ENCODE measurements at regions not wholly inside any gene's neighbourhood (a gene's known extent, or its start where the extent isn't known, plus 50 kb on each side); places are given as distances from the start of the nearest gene placed in this dataset.

- no peaks in the 10 kb centered on the region for H3K36me3 ChIP-seq
- no peak overlapping the region for H3K27ac ChIP-seq
- 62% methylated on average over 14 of the region's 24 CpGs for WGBS (ENCODE audit: insufficient coverage, low coverage, low lambda C conversion rate, missing lambda C conversion rate)
- intact Hi-C loops (cut with DNase I), result loop anchor here (5.0 kb wide), 1 partner anchor 182 kb away; no protein-coding TSS in a partner anchor
- no peaks in the 10 kb centered on the region for H3K27me3 ChIP-seq
- TF ChIP-seq CTCF (IDR thresholded peaks at IDR 0.05) (no peak), POLR2A (IDR thresholded peaks at IDR 0.05) (no peak)
- no peak overlapping the region for H3K4me3 ChIP-seq
- H3K9me3 ChIP-seq, result no peaks in the 10 kb centered on the region
- peak in 1 of 3 donors; percentile 39 for DNase-seq
- no peak for ATAC-seq
- no peaks in the 10 kb centered on the region for H3K4me1 ChIP-seq
Measured at GRCh38 chr16:86335266-86336172, 174.8 kb upstream of the FOXF1 start.

- Histone ChIP-seq H3K4me1 (no peaks in the 10 kb centered on the region), H3K27me3 (no peaks in the 10 kb centered on the region), H3K27ac (no peak overlapping the region), H3K4me3 (no peak overlapping the region), H3K36me3 (no peaks in the 10 kb centered on the region), H3K9me3 (no peaks in the 10 kb centered on the region)
- 38% methylated on average over 2 of the region's 18 CpGs for WGBS (ENCODE audit: insufficient coverage, low coverage, low lambda C conversion rate, missing lambda C conversion rate)
- ATAC-seq (no peak), DNase-seq (peak in 1 of 3 donors; percentile 35)
- TF ChIP-seq CTCF (IDR thresholded peaks at IDR 0.05), result no peak
- no peak for TF ChIP-seq POLR2A (IDR thresholded peaks at IDR 0.05)
- intact Hi-C loops (cut with DNase I), result loop anchor here (5.0 kb wide), 1 partner anchor 180 kb away; no protein-coding TSS in a partner anchor
Measured at GRCh38 chr16:86337138-86337537, 173.2 kb upstream of the FOXF1 start.

- WGBS (ENCODE audit: insufficient coverage, low coverage, low lambda C conversion rate, missing lambda C conversion rate), result 50% methylated on average over 1 of the region's 17 CpGs
- DNase-seq (peak in 1 of 3 donors; percentile 20), ATAC-seq (peak in 1 of 4 donors; percentile 8)
- Histone ChIP-seq H3K4me1 (no peaks in the 10 kb centered on the region), H3K27me3 (no peaks in the 10 kb centered on the region), H3K27ac (no peak overlapping the region), H3K9me3 (no peaks in the 10 kb centered on the region), H3K4me3 (no peak overlapping the region), H3K36me3 (no peaks in the 10 kb centered on the region)
- TF ChIP-seq POLR2A (IDR thresholded peaks at IDR 0.05), result no peak
- no peak for TF ChIP-seq CTCF (IDR thresholded peaks at IDR 0.05)
- intact Hi-C loops (cut with DNase I), result loop anchor here (5.0 kb wide), 1 partner anchor 180 kb away; no protein-coding TSS in a partner anchor
Measured at GRCh38 chr16:86337581-86338402, 172.5 kb upstream of the FOXF1 start.

GRCh38 chr16:86338403-86339115 lies 171.8 kb upstream of the FOXF1 start:
- no peak for DNase-seq
- TF ChIP-seq CTCF (IDR thresholded peaks at IDR 0.05) (no peak), POLR2A (IDR thresholded peaks at IDR 0.05) (no peak)
- 71% methylated on average over 1 of the region's 5 CpGs for WGBS (ENCODE audit: insufficient coverage, low coverage, low lambda C conversion rate, missing lambda C conversion rate)

More at GRCh38 chr16:86338403-86339115, 171.8 kb upstream of the FOXF1 start:
- H3K36me3 ChIP-seq, result no peaks in the 10 kb centered on the region
- H3K4me3 ChIP-seq, result no peak overlapping the region
- intact Hi-C loops (cut with DNase I), result loop anchor here (5.0 kb wide), 1 partner anchor 179 kb away; no protein-coding TSS in a partner anchor
- no peak for ATAC-seq
- no peaks in the 10 kb centered on the region for H3K9me3 ChIP-seq
- H3K27me3 ChIP-seq, result no peaks in the 10 kb centered on the region
- no peak overlapping the region for H3K27ac ChIP-seq
- no peaks in the 10 kb centered on the region for H3K4me1 ChIP-seq
